IMR-90 (cell line): ENCODE measurements at regions not wholly inside any gene's neighbourhood (a gene's known extent, or its start where the extent isn't known, plus 50 kb on each side); places are given as distances from the start of the nearest gene placed in this dataset.

Experiments used
- ATAC-seq: fragments of 200-7000 bp; cut with Tn5 transposase; 2 replicates; pipeline ENCODE4 v1.9.1; 2020; ENCODE audit warnings: low read depth, mild to moderate bottlenecking, moderate library complexity
- BruUV-seq: library from RNA; stranded (reverse); fragments of 400-500 nt; replicated peaks from 2 replicates; lab custom pipeline; 2021; lab: Mats Ljungman, UMichigan
- CTCF ChIA-PET: fragments of 300-600 bp; formaldehyde crosslinking; extraction: SDS; loops from one replicate; lab custom pipeline; 2021; ENCODE audit warnings: antibody characterized with exemption; lab: Yijun Ruan, JAX
- POLR2A ChIA-PET: fragments of 300-600 bp; sonication (Branson Sonifier 250); formaldehyde crosslinking; loops from one replicate; lab custom pipeline; 2022; ENCODE audit warnings: antibody characterized with exemption; ENCODE audit not compliant: unreplicated experiment; lab: Charles Lee
- DNase-seq: peaks from one replicate; pipeline ENCODE4 v3.0.0; 2013
- H2AFZ ChIP-seq: replicated peaks from 2 replicates; pipeline ENCODE3; 2013; ENCODE audit warnings: low read length, mild to moderate bottlenecking; ENCODE audit not compliant: poor library complexity
- H2AK5ac ChIP-seq: 2 replicates; pipeline ENCODE4 v1.6.1; 2013; ENCODE audit warnings: low read depth, low read length, inconsistent platforms
- H2AK9ac ChIP-seq: replicated peaks from 2 replicates; pipeline ENCODE3; 2013; ENCODE audit warnings: mild to moderate bottlenecking, low read depth, low read length, moderate library complexity; ENCODE audit not compliant: poor library complexity
- H2BK120ac ChIP-seq: 2 replicates; pipeline ENCODE4 v1.6.1; 2013; ENCODE audit warnings: low read depth, low read length, inconsistent platforms
- H2BK15ac ChIP-seq: 3 replicates; pipeline ENCODE4 v1.6.1; 2013; ENCODE audit warnings: low read depth, low read length, inconsistent platforms
- H2BK20ac ChIP-seq: 2 replicates; pipeline ENCODE4 v1.6.1; 2013; ENCODE audit warnings: low read depth, mild to moderate bottlenecking, inconsistent platforms, low read length, moderate library complexity
- H2BK5ac ChIP-seq: 2 replicates; pipeline ENCODE4 v1.6.1; 2013; ENCODE audit warnings: mild to moderate bottlenecking, low read depth, low read length, inconsistent platforms; ENCODE audit not compliant: poor library complexity, severe bottlenecking
- H3K14ac ChIP-seq: replicated peaks from 2 replicates; pipeline ENCODE4 v1.6.1; 2013; ENCODE audit warnings: low read depth, low read length, inconsistent platforms
- H3K18ac ChIP-seq: 2 replicates; pipeline ENCODE4 v1.6.1; 2013; ENCODE audit warnings: low read depth, low read length, control low read depth
- H3K23ac ChIP-seq: 2 replicates; pipeline ENCODE4 v1.6.1; 2013; ENCODE audit warnings: low read depth, low read length, inconsistent platforms
- H3K27ac ChIP-seq: 2 replicates; pipeline ENCODE4 v1.5.1; 2013; ENCODE audit warnings: mild to moderate bottlenecking, control low read depth, low read length; ENCODE audit not compliant: insufficient read depth
- H3K27me3 ChIP-seq: 2 replicates; pipeline ENCODE4 v1.6.1; 2013; ENCODE audit warnings: low read length; ENCODE audit not compliant: control insufficient read depth, insufficient read depth
- H3K36me3 ChIP-seq: 2 replicates; pipeline ENCODE4 v1.6.1; 2013; ENCODE audit warnings: low read length, mixed read lengths; ENCODE audit not compliant: control insufficient read depth, insufficient read depth
- H3K4ac ChIP-seq: 2 replicates; pipeline ENCODE4 v1.6.1; 2013; ENCODE audit warnings: low read depth, low read length, inconsistent platforms
- H3K4me1 ChIP-seq: 2 replicates; pipeline ENCODE4 v1.6.1; 2013; ENCODE audit warnings: low read length, mixed read lengths; ENCODE audit not compliant: control insufficient read depth, insufficient read depth
- H3K4me2 ChIP-seq: 2 replicates; pipeline ENCODE4 v1.6.1; 2013; ENCODE audit warnings: low read depth, mild to moderate bottlenecking, control low read depth, low read length, moderate library complexity
- H3K4me3 ChIP-seq: 2 replicates; pipeline ENCODE4 v1.5.1; 2013; ENCODE audit warnings: low read depth, mild to moderate bottlenecking, control low read depth, low read length, moderate library complexity; ENCODE audit not compliant: insufficient read depth
- H3K56ac ChIP-seq: 2 replicates; pipeline ENCODE4 v1.6.1; 2013; ENCODE audit warnings: low read length, inconsistent platforms; ENCODE audit not compliant: insufficient read depth; ENCODE audit errors: extremely low read depth
- H3K79me1 ChIP-seq, 2 experiments: 2 replicates each; pipeline ENCODE4 v1.6.1; 2013; ENCODE audit warnings: low read length in 2 of 2, inconsistent platforms in 1 of 2, low read depth in 1 of 2
- H3K9ac ChIP-seq: 2 replicates; pipeline ENCODE4 v1.6.1; 2013; ENCODE audit warnings: low read depth, low read length, control low read depth
- H3K9me1 ChIP-seq: 2 replicates; pipeline ENCODE4 v1.6.1; 2013; ENCODE audit warnings: low read length, inconsistent platforms; ENCODE audit not compliant: insufficient read depth
- H3K9me3 ChIP-seq: 2 replicates; pipeline ENCODE4 v1.6.1; 2013; ENCODE audit warnings: low read length; ENCODE audit not compliant: control insufficient read depth, insufficient read depth
- H4K20me1 ChIP-seq: 2 replicates; pipeline ENCODE4 v1.6.1; 2013; ENCODE audit warnings: low read length, inconsistent platforms; ENCODE audit not compliant: insufficient read depth
- H4K5ac ChIP-seq: 2 replicates; pipeline ENCODE4 v1.6.1; 2013; ENCODE audit warnings: mild to moderate bottlenecking, low read depth, low read length, control low read depth
- H4K8ac ChIP-seq, 2 experiments: 2 replicates each; pipeline ENCODE4 v1.6.1; 2013; ENCODE audit warnings: low read depth in 2 of 2, low read length in 2 of 2, control low read depth in 1 of 2, inconsistent platforms in 1 of 2
- H4K91ac ChIP-seq: 2 replicates; pipeline ENCODE4 v1.6.1; 2013; ENCODE audit warnings: low read depth, low read length, inconsistent platforms; ENCODE audit not compliant: insufficient read depth
- CEBPB ChIP-seq: IDR thresholded peaks from 2 replicates; pipeline ENCODE4 v1.6.1; 2012; ENCODE audit warnings: low read depth, low read length, improper control_type of control experiment
- CHD1 ChIP-seq: IDR thresholded peaks from 2 replicates; pipeline ENCODE4 v1.6.1; 2012; ENCODE audit warnings: low read depth, low read length, improper control_type of control experiment
- FOS ChIP-seq: fragments of 150-350 bp; IDR thresholded peaks from 2 replicates; pipeline ENCODE4 v1.6.1; 2016; ENCODE audit warnings: low read depth, low read length
- NFE2L2 ChIP-seq: fragments of 150-350 bp; IDR thresholded peaks from 2 replicates; pipeline ENCODE4 v1.6.1; 2016; ENCODE audit warnings: low read depth, mild to moderate bottlenecking, low read length
- RAD21 ChIP-seq: IDR thresholded peaks from 2 replicates; pipeline ENCODE4 v1.6.1; 2012; ENCODE audit warnings: low read length, improper control_type of control experiment
- RCOR1 ChIP-seq: IDR thresholded peaks from 2 replicates; pipeline ENCODE4 v1.6.1; 2012; ENCODE audit warnings: mild to moderate bottlenecking, low read length, improper control_type of control experiment; ENCODE audit not compliant: insufficient replicate concordance
- SMC3 ChIP-seq: fragments of 150-350 bp; IDR thresholded peaks from 2 replicates; pipeline ENCODE4 v1.6.1; 2016; ENCODE audit warnings: low read depth, mild to moderate bottlenecking, antibody characterized with exemption, low read length, moderate library complexity
- WGBS, 2 experiments: methylation state at CpG; one replicate each; pipeline versions ENCODE4 v1.1.5 to v1.1.7; 2013; ENCODE audit warnings: missing lambda C conversion rate in 2 of 2; ENCODE audit not compliant: insufficient read length in 1 of 2; ENCODE audit errors: extremely low coverage in 2 of 2; 5-methylcytosine and 5-hydroxymethylcytosine counted together
- dilution Hi-C: fragments of 300-500 bp; cut with HindIII; formaldehyde crosslinking; loops from one replicate; pipeline ENCODE4 v1.14.3; 2018; ENCODE audit warnings: low sequenced_read_pairs; ENCODE audit not compliant: unreplicated experiment
- in situ Hi-C: fragments of 300-500 bp; cut with MboI; formaldehyde crosslinking; loops from 3 replicates; pipeline ENCODE4 v1.14.3; 2019; ENCODE audit warnings: low sequenced_read_pairs, inconsistent platforms, mixed read lengths
- intact Hi-C: fragments of 100-400 bp; cut with micrococcal nuclease; formaldehyde crosslinking; loops from 2 replicates; pipeline ENCODE4 v1.10.0; 2022
- TF ChIP-seq, protein P1 (sequence below): fragments of 150-350 bp; IDR thresholded peaks from 2 replicates; pipeline ENCODE4 v1.6.1; 2017; ENCODE audit warnings: mild to moderate bottlenecking, antibody characterized with exemption, low read length, low read depth

DNA sequence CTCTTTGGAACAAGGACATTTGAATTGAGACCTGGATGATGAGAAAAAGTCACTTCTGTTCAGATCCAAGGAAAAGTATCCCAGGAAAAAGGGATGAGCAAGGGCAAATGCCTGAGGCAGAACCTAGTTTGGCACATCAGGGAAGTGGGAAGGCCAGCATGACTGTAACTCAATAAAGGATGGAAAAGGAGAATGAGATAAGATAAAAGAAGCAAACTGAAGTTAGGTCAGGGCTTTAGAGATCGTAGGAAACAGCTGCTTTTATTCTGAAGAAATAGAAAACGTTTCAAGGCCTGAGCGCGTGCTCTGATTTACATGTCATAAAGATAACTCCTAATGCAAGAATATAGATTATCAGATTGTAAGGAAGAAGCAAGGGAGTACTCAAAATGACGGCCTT, 450.0 kb downstream of the FRK start:
- H2BK15ac ChIP-seq = no peak overlapping the region
- no peak overlapping the region for H4K91ac ChIP-seq
- dilution Hi-C loops (no loop called here), intact Hi-C loops (loop anchor here (10.0 kb wide), 1 partner anchor 404 kb away; no protein-coding TSS in a partner anchor), in situ Hi-C loops (no loop called here)
- H3K18ac ChIP-seq = no peak overlapping the region
- no peaks in the 10 kb centered on the region for H3K36me3 ChIP-seq
- DNase-seq (no peak), ATAC-seq (no peak)
- H2AK5ac ChIP-seq = no peak overlapping the region
- no peaks in the 10 kb centered on the region for H4K20me1 ChIP-seq
- H3K27ac ChIP-seq = no peak overlapping the region
- H3K9me3 ChIP-seq = no peaks in the 10 kb centered on the region
- no peak overlapping the region for H3K4ac ChIP-seq
- H4K5ac ChIP-seq = no peak overlapping the region
- ChIA-PET POLR2A (no interaction called here), CTCF (no interaction called here)
- H2AK9ac ChIP-seq = no peak overlapping the region
- no peaks in the 10 kb centered on the region for H3K27me3 ChIP-seq
- 89% methylated on average over 1 of the region's 5 CpGs; no CpG with 5 or more reads in 1 of the 2 experiments for WGBS, 2 experiments
- peaks cover 4% of the 10 kb centered on the region for H3K4me1 ChIP-seq
- H3K9ac ChIP-seq = no peak overlapping the region
- H2BK20ac ChIP-seq = no peak overlapping the region
- no peak overlapping the region for H3K23ac ChIP-seq
- no TSS peak for BruUV-seq
- no peak overlapping the region for H3K56ac ChIP-seq
- no peak overlapping the region for H3K4me2 ChIP-seq
- no peak overlapping the region; the same call in 1 of the 2 replicates for H2BK120ac ChIP-seq
- H4K8ac ChIP-seq = no peak overlapping the region
- H3K79me1 ChIP-seq = no peaks in the 10 kb centered on the region
- H2AFZ ChIP-seq = no peak overlapping the region
- no peak overlapping the region for H3K4me3 ChIP-seq
- no peak overlapping the region for H2BK5ac ChIP-seq
- no peak overlapping the region for H3K14ac ChIP-seq
- TF ChIP-seq CHD1 = no peak
- TF ChIP-seq FOS = no peak
- TF ChIP-seq CEBPB = no peak
- no peak for TF ChIP-seq SMC3
- TF ChIP-seq, protein P1, sequence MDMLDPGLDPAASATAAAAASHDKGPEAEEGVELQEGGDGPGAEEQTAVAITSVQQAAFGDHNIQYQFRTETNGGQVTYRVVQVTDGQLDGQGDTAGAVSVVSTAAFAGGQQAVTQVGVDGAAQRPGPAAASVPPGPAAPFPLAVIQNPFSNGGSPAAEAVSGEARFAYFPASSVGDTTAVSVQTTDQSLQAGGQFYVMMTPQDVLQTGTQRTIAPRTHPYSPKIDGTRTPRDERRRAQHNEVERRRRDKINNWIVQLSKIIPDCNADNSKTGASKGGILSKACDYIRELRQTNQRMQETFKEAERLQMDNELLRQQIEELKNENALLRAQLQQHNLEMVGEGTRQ = no peak
- TF ChIP-seq RCOR1 = no peak
- no peak for TF ChIP-seq NFE2L2
- TF ChIP-seq RAD21 = no peak
- H3K9me1 ChIP-seq = no peaks in the 10 kb centered on the region
